ENCODE measurements at regions not wholly inside any gene's neighbourhood (a gene's known extent, or its start where the extent isn't known, plus 50 kb on each side); places are given as distances from the start of the nearest gene placed in this dataset.

DNA sequence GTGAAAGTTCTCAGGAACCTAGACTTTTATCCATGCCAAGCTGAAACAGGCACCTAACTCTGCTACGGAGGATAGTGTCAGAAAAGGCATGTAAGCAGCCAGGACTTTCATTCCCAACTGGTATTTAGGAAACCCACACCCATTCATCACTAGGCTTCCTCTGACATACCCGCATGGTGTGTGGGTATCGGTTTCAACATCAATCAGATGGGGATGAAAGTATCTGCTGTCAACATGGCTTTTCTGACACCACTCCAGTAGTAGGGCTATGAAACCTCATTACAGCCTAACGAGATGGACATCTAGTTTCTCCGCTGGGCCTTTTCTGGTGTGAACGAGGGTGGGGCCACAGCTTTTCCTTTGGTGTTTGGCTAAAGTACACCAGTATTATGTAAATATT, 1178.3 kb downstream of the CDH11 start:
- no peaks in the 10 kb centered on the region for H3K9me3 ChIP-seq (ENCODE audit: low read length)
- no peak overlapping the region for H3K27ac ChIP-seq (ENCODE audit: low read depth, low read length)
- Mint-ChIP-seq H3K36me3 (no peaks in the 10 kb centered on the region), H3K27me3 (no peaks in the 10 kb centered on the region), H3K4me1 (no peaks in the 10 kb centered on the region), H3K27ac (no peak overlapping the region), H3K9me3 (peaks cover 7 to 56% (median 15%) of the 10 kb centered on the region in 5 donors), H3K4me3 (no peak overlapping the region)
- DNase-seq, result no peak
- H3K27me3 ChIP-seq (ENCODE audit: insufficient read depth, low read length, poor library complexity, severe bottlenecking), result no peaks in the 10 kb centered on the region
- H3K4me1 ChIP-seq (ENCODE audit: insufficient read depth, low read length), result no peaks in the 10 kb centered on the region
- no peaks in the 10 kb centered on the region for H3K36me3 ChIP-seq (ENCODE audit: insufficient read depth, low read length)
- ChIA-PET POLR2A (no interaction called here), CTCF (no interaction called here)
- H3K4me3 ChIP-seq (ENCODE audit: low read length), result no peak overlapping the region

DNA sequence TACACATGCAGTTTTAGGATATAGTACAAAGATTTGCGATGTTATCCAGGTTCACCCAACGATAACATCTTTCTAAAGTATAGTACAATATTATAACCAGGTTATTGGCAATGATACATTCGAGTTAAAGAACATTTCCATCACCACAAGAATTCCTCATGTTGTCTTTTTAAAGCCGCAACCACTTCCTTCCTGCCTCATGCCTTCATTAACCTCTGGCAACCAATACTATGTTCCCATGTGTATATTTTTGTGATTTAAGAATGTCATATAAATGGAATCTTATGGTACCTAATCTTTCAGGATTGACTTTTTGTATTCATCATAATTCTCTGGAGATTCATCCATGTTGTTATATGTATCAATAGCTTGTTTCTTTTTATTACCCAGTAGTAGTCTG, 1183.2 kb downstream of the CDH11 start:
- no peaks in the 10 kb centered on the region for H3K4me1 Mint-ChIP-seq
- CTCF ChIA-PET, result no interaction called here
- DNase-seq, result no peak
- Histone ChIP-seq H3K9me3 (ENCODE audit: low read length) (no peaks in the 10 kb centered on the region), H3K4me1 (ENCODE audit: insufficient read depth, low read length) (no peaks in the 10 kb centered on the region), H3K27ac (ENCODE audit: low read depth, low read length) (no peak overlapping the region), H3K36me3 (ENCODE audit: insufficient read depth, low read length) (no peaks in the 10 kb centered on the region), H3K27me3 (ENCODE audit: insufficient read depth, low read length, poor library complexity, severe bottlenecking) (no peaks in the 10 kb centered on the region), H3K4me3 (ENCODE audit: low read length) (no peak overlapping the region)
- no peak overlapping the region for H3K27ac Mint-ChIP-seq
- H3K27me3 Mint-ChIP-seq, result no peaks in the 10 kb centered on the region
- no peak overlapping the region for H3K4me3 Mint-ChIP-seq
- POLR2A ChIA-PET, result no interaction called here
- H3K36me3 Mint-ChIP-seq, result no peaks in the 10 kb centered on the region
- H3K9me3 Mint-ChIP-seq, result peaks cover 15 to 62% (median 18%) of the 10 kb centered on the region in 5 donors

DNA sequence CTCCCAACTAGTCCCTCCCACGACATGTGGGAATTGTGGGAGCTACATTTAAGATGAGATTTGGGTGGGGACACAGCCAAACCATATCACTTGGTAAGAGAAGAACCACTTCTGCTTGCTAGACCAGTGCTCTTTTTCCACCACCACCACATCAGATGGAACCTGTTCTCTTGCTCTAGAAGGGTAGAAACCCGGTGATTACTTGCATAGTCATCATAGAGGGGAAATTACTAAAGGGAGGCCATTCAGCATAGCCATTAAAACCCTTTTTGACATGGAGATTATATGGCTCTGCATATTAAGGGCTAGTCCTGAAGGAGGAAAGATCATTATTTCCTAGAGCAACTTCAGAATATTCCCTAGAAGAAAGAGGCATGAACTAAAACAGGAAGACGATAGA, 1188.0 kb downstream of the CDH11 start:
- H3K36me3 ChIP-seq (ENCODE audit: insufficient read depth, low read length), result no peaks in the 10 kb centered on the region
- Mint-ChIP-seq H3K27ac (no peak overlapping the region), H3K4me3 (no peak overlapping the region), H3K36me3 (no peaks in the 10 kb centered on the region), H3K9me3 (peaks cover 12 to 37% (median 20%) of the 10 kb centered on the region in 5 donors), H3K27me3 (no peaks in the 10 kb centered on the region), H3K4me1 (no peaks in the 10 kb centered on the region)
- no peak overlapping the region for H3K4me3 ChIP-seq (ENCODE audit: low read length)
- H3K4me1 ChIP-seq (ENCODE audit: insufficient read depth, low read length), result no peaks in the 10 kb centered on the region
- H3K27me3 ChIP-seq (ENCODE audit: insufficient read depth, low read length, poor library complexity, severe bottlenecking), result no peaks in the 10 kb centered on the region
- ChIA-PET POLR2A (no interaction called here), CTCF (no interaction called here)
- DNase-seq, result no peak
- no peak overlapping the region for H3K27ac ChIP-seq (ENCODE audit: low read depth, low read length)
- peaks cover 3% of the 10 kb centered on the region for H3K9me3 ChIP-seq (ENCODE audit: low read length)

DNA sequence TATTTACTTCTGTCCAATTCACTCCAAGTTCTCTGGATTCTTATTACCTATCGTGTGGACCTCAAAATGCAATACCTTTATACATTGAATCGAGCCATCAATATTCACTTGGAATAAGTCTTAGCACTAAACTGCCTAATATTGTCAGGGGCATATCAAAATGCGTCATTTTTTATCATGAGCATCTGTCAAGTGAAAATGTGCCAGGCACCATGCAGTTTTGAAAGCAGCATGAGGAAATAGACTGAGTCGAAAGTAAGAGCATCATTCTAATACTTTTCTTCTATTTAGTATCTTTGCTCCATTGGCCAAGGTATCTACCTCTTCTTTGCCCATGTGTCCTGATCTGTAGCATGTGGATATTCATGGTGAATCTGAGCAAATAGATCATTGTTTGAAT, 1193.4 kb downstream of the CDH11 start:
- no peak overlapping the region for H3K4me3 Mint-ChIP-seq
- POLR2A ChIA-PET, result no interaction called here
- H3K27ac Mint-ChIP-seq, result no peak overlapping the region
- no peaks in the 10 kb centered on the region for H3K36me3 ChIP-seq (ENCODE audit: insufficient read depth, low read length)
- no peak overlapping the region for H3K27ac ChIP-seq (ENCODE audit: low read depth, low read length)
- H3K4me1 ChIP-seq (ENCODE audit: insufficient read depth, low read length), result no peaks in the 10 kb centered on the region
- H3K9me3 Mint-ChIP-seq, result peaks cover 19 to 42% (median 31%) of the 10 kb centered on the region in 5 donors
- no peaks in the 10 kb centered on the region for H3K27me3 Mint-ChIP-seq
- no peaks in the 10 kb centered on the region for H3K27me3 ChIP-seq (ENCODE audit: insufficient read depth, low read length, poor library complexity, severe bottlenecking)
- H3K4me1 Mint-ChIP-seq, result no peaks in the 10 kb centered on the region
- DNase-seq, result no peak
- H3K36me3 Mint-ChIP-seq, result no peaks in the 10 kb centered on the region
- CTCF ChIA-PET, result no interaction called here
- no peak overlapping the region for H3K4me3 ChIP-seq (ENCODE audit: low read length)
- H3K9me3 ChIP-seq (ENCODE audit: low read length), result peaks cover 3% of the 10 kb centered on the region

DNA sequence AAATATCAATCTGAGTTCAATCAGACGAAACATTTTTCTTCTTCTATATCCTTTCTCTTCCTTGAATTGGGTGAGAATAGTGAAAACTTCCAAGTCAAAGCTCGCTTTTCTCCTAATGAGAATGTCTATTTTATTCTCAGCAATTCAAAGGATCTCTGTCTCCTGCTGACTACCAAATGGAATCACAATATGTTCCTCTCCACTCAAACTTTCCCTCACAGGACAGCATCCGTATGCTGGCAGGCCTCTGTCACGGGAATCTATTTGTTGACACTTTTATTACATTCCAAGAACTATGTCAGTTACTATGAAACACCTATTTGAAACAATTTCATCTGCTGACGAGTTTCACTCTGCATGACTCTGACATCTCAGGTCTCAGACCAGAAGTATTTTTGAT, 1196.6 kb downstream of the CDH11 start:
- H3K4me1 ChIP-seq (ENCODE audit: insufficient read depth, low read length), result no peaks in the 10 kb centered on the region
- no peaks in the 10 kb centered on the region for H3K36me3 ChIP-seq (ENCODE audit: insufficient read depth, low read length)
- H3K9me3 Mint-ChIP-seq, result peaks cover 22 to 55% (median 23%) of the 10 kb centered on the region in 5 donors
- H3K36me3 Mint-ChIP-seq, result no peaks in the 10 kb centered on the region
- no peak overlapping the region for H3K4me3 Mint-ChIP-seq
- H3K4me3 ChIP-seq (ENCODE audit: low read length), result no peak overlapping the region
- H3K27ac ChIP-seq (ENCODE audit: low read depth, low read length), result no peak overlapping the region
- no peaks in the 10 kb centered on the region for H3K4me1 Mint-ChIP-seq
- CTCF ChIA-PET, result no interaction called here
- no peak for DNase-seq
- H3K27me3 Mint-ChIP-seq, result no peaks in the 10 kb centered on the region
- H3K9me3 ChIP-seq (ENCODE audit: low read length), result peaks cover 3% of the 10 kb centered on the region
- H3K27me3 ChIP-seq (ENCODE audit: insufficient read depth, low read length, poor library complexity, severe bottlenecking), result no peaks in the 10 kb centered on the region
- H3K27ac Mint-ChIP-seq, result no peak overlapping the region
- POLR2A ChIA-PET, result no interaction called here

DNA sequence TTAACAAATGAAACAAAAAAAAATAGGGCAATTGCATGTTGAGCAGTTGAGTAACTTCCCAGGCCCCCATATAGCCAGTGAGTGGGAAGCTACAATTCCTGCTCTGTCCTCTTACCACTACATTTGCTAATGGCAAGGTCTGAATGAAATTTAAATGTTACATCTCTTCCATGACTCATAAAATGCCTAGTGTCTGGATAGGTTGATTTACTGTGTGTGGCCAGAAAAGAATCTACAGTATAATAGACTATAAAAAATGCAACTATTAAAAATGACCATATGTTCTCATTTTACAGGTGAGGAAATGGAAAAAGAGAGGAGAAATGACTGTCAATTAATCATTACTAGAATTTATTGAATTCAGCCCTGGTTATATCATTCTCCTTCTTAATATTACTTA, 1199.3 kb downstream of the CDH11 start:
- H3K9me3 ChIP-seq (ENCODE audit: low read length), result no peaks in the 10 kb centered on the region
- no peak overlapping the region for H3K4me3 ChIP-seq (ENCODE audit: low read length)
- no peak overlapping the region for H3K4me3 Mint-ChIP-seq
- no peaks in the 10 kb centered on the region for H3K27me3 Mint-ChIP-seq
- peaks cover 0 to 2% (median 0%) of the 10 kb centered on the region in 3 donors for H3K36me3 Mint-ChIP-seq
- H3K4me1 Mint-ChIP-seq, result no peaks in the 10 kb centered on the region
- POLR2A ChIA-PET, result no interaction called here
- H3K27ac ChIP-seq (ENCODE audit: low read depth, low read length), result no peak overlapping the region
- no peaks in the 10 kb centered on the region for H3K36me3 ChIP-seq (ENCODE audit: insufficient read depth, low read length)
- H3K27ac Mint-ChIP-seq, result no peak overlapping the region
- H3K4me1 ChIP-seq (ENCODE audit: insufficient read depth, low read length), result no peaks in the 10 kb centered on the region
- H3K9me3 Mint-ChIP-seq, result peaks cover 24 to 45% (median 30%) of the 10 kb centered on the region in 5 donors
- no peaks in the 10 kb centered on the region for H3K27me3 ChIP-seq (ENCODE audit: insufficient read depth, low read length, poor library complexity, severe bottlenecking)
- no peak for DNase-seq
- CTCF ChIA-PET, result no interaction called here

DNA sequence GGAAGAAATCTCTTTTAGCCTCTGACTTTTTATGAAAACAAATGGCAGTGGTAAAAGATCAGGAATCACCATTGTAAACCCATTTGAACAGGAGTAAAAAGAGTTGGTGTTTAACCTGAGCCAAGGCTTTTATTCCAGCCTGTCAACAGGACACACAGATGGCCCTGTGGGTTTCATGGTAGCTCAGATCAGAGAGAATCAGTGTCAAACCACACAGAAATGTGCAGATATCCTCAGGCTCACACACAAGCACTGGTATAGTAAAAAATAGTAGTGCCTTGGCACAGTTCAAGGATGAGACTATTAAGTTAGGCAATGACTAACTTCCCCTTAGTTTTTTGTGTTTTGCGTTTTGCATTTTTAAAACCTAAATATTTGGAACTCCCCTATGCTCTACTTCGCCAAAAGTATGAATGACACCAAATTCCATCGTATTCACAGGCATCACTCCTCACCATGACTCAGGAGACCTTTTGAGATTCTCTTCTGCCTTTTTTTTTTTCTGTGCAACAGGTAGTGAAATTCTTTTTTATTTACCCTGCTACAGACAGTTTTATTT, 1200.0 kb downstream of the CDH11 start:
- Mint-ChIP-seq H3K27me3 (no peaks in the 10 kb centered on the region), H3K4me3 (no peak overlapping the region), H3K4me1 (no peaks in the 10 kb centered on the region), H3K27ac (no peak overlapping the region), H3K9me3 (peaks cover 24 to 51% (median 30%) of the 10 kb centered on the region in 5 donors), H3K36me3 (peaks cover 0 to 2% (median 0%) of the 10 kb centered on the region in 3 donors)
- Histone ChIP-seq H3K36me3 (ENCODE audit: insufficient read depth, low read length) (no peaks in the 10 kb centered on the region), H3K4me3 (ENCODE audit: low read length) (no peak overlapping the region), H3K9me3 (ENCODE audit: low read length) (no peaks in the 10 kb centered on the region), H3K4me1 (ENCODE audit: insufficient read depth, low read length) (no peaks in the 10 kb centered on the region), H3K27me3 (ENCODE audit: insufficient read depth, low read length, poor library complexity, severe bottlenecking) (no peaks in the 10 kb centered on the region), H3K27ac (ENCODE audit: low read depth, low read length) (no peak overlapping the region)
- ChIA-PET POLR2A (no interaction called here), CTCF (no interaction called here)
- no peak for DNase-seq

DNA sequence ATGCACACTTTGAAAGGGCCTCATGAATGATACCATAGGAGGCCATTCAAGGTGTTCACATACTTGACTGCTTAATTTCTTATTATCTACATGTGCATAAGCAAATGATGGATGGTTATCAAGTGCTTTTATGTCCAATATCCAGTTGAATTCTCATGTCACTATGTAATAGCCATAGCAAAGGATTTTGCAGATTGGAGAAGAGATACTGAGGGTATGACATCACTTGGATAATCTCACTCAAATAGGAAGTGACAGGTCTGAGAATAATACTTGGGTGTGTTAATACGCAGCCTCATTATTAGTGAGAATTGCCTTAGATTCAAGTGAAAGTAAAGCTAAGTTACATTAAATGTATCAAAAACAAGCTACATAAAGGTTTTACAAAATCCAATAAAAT, 1208.6 kb downstream of the CDH11 start:
- peaks cover 7 to 38% (median 25%) of the 10 kb centered on the region in 5 donors for H3K9me3 Mint-ChIP-seq

DNA sequence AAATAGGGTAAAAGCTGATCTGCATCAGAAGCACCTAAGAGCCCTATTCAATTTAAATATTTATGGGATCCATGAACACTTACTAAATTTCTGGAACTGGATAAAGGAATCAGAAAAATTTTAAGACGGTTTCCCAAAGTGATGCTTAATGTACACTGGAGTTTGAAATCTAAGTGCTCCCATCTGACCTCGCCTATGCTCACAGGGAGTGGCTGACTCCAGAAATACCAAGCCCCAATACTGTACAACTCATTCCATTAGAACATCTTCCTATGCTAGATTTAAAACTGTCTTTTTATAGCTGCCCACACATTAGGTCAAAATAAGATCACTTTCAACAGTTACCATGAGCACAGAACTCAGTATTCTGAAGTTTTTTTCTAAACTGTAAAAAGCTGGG, 1214.6 kb downstream of the CDH11 start:
- Mint-ChIP-seq H3K4me1 (no peaks in the 10 kb centered on the region), H3K4me3 (no peak overlapping the region), H3K36me3 (no peaks in the 10 kb centered on the region), H3K27ac (no peak overlapping the region), H3K9me3 (peaks cover 19 to 46% (median 34%) of the 10 kb centered on the region in 5 donors), H3K27me3 (no peaks in the 10 kb centered on the region)
- H3K36me3 ChIP-seq (ENCODE audit: insufficient read depth, low read length), result no peaks in the 10 kb centered on the region
- H3K27ac ChIP-seq (ENCODE audit: low read depth, low read length), result no peak overlapping the region
- H3K4me3 ChIP-seq (ENCODE audit: low read length), result no peak overlapping the region
- ChIA-PET POLR2A (no interaction called here), CTCF (no interaction called here)
- no peak for DNase-seq
- H3K9me3 ChIP-seq (ENCODE audit: low read length), result no peaks in the 10 kb centered on the region
- H3K27me3 ChIP-seq (ENCODE audit: insufficient read depth, low read length, poor library complexity, severe bottlenecking), result no peaks in the 10 kb centered on the region
- H3K4me1 ChIP-seq (ENCODE audit: insufficient read depth, low read length), result no peaks in the 10 kb centered on the region

More for the DNA sequence above, 1208.6 kb downstream of the CDH11 start:
- H3K4me3 ChIP-seq (ENCODE audit: low read length), result no peak overlapping the region
- DNase-seq, result no peak
- no peaks in the 10 kb centered on the region for H3K27me3 ChIP-seq (ENCODE audit: insufficient read depth, low read length, poor library complexity, severe bottlenecking)
- H3K27ac ChIP-seq (ENCODE audit: low read depth, low read length), result no peak overlapping the region
- Mint-ChIP-seq H3K36me3 (no peaks in the 10 kb centered on the region), H3K27me3 (no peaks in the 10 kb centered on the region), H3K4me1 (no peaks in the 10 kb centered on the region), H3K4me3 (no peak overlapping the region), H3K27ac (no peak overlapping the region)
- ChIA-PET CTCF (interaction anchor here (1.0 kb wide), 1 partner anchor 9 kb away, joined by 4 read pairs; no protein-coding TSS in a partner anchor), POLR2A (no interaction called here)
- H3K36me3 ChIP-seq (ENCODE audit: insufficient read depth, low read length), result no peaks in the 10 kb centered on the region
- no peaks in the 10 kb centered on the region for H3K4me1 ChIP-seq (ENCODE audit: insufficient read depth, low read length)
- H3K9me3 ChIP-seq (ENCODE audit: low read length), result peaks cover 5% of the 10 kb centered on the region

Measured in CD8-positive, alpha-beta memory T cell (primary cell).